ENCODE measurements at regions not wholly inside any gene's neighbourhood (a gene's known extent, or its start where the extent isn't known, plus 50 kb on each side); places are given as distances from the start of the nearest gene placed in this dataset.

GRCh38 chr6:169932491-169932890 lies 181.1 kb downstream of the ERMARD start:
- no peak for DNase-seq
- TF ChIP-seq CTCF (IDR thresholded peaks at IDR 0.05) = no peak
- H3K4me3 ChIP-seq = no peak overlapping the region
- peaks cover 5% of the 10 kb centered on the region for H3K4me1 ChIP-seq
- H3K27me3 ChIP-seq = peaks cover 4% of the 10 kb centered on the region
- intact Hi-C loops (cut with DNase I) = no loop called here
- no peak for ATAC-seq
- H3K36me3 ChIP-seq = no peaks in the 10 kb centered on the region
- no peak overlapping the region for H3K27ac ChIP-seq
- H3K9me3 ChIP-seq = no peaks in the 10 kb centered on the region

- DNase-seq = no peak
- no peak overlapping the region for H3K27ac ChIP-seq
- H3K4me1 ChIP-seq = peaks cover 5% of the 10 kb centered on the region
- no peak overlapping the region for H3K4me3 ChIP-seq
- H3K36me3 ChIP-seq = no peaks in the 10 kb centered on the region
- intact Hi-C loops (cut with DNase I) = no loop called here
- no peak for ATAC-seq
- peaks cover 4% of the 10 kb centered on the region for H3K27me3 ChIP-seq
- no peak for TF ChIP-seq CTCF (IDR thresholded peaks at IDR 0.05)
- no peaks in the 10 kb centered on the region for H3K9me3 ChIP-seq
Observed at GRCh38 chr6:169931261-169931660, 179.8 kb downstream of the ERMARD start.

GRCh38 chr6:169930799-169931198 lies 179.4 kb downstream of the ERMARD start:
- intact Hi-C loops (cut with DNase I) = no loop called here
- Histone ChIP-seq H3K4me3 (no peak overlapping the region), H3K9me3 (no peaks in the 10 kb centered on the region), H3K36me3 (no peaks in the 10 kb centered on the region), H3K27me3 (peaks cover 4% of the 10 kb centered on the region), H3K27ac (no peak overlapping the region), H3K4me1 (peaks cover 5% of the 10 kb centered on the region)
- TF ChIP-seq CTCF (IDR thresholded peaks at IDR 0.05) = no peak
- no peak for ATAC-seq
- DNase-seq = no peak

- Histone ChIP-seq H3K27me3 (peaks cover 4% of the 10 kb centered on the region), H3K36me3 (no peaks in the 10 kb centered on the region), H3K4me1 (peaks cover 4% of the 10 kb centered on the region), H3K9me3 (no peaks in the 10 kb centered on the region), H3K4me3 (no peak overlapping the region), H3K27ac (no peak overlapping the region)
- no peak for DNase-seq
- TF ChIP-seq CTCF (IDR thresholded peaks at IDR 0.05) = no peak
- intact Hi-C loops (cut with DNase I) = no loop called here
- ATAC-seq = no peak
Observed at GRCh38 chr6:169927711-169928110, 176.3 kb downstream of the ERMARD start.

- no peaks in the 10 kb centered on the region for H3K9me3 ChIP-seq
- H3K4me3 ChIP-seq = no peak overlapping the region
- DNase-seq (no peak), ATAC-seq (no peak)
- peaks cover 4% of the 10 kb centered on the region for H3K27me3 ChIP-seq
- peaks cover 4% of the 10 kb centered on the region for H3K4me1 ChIP-seq
- no peak overlapping the region for H3K27ac ChIP-seq
- no peaks in the 10 kb centered on the region for H3K36me3 ChIP-seq
- TF ChIP-seq CTCF (IDR thresholded peaks at IDR 0.05) = no peak
- intact Hi-C loops (cut with DNase I) = no loop called here
Observed at GRCh38 chr6:169926617-169927417, 175.4 kb downstream of the ERMARD start.

Data from upper lobe of right lung (tissue), 1 donor.